ENCODE measurements at regions not wholly inside any gene's neighbourhood (a gene's known extent, or its start where the extent isn't known, plus 50 kb on each side); places are given as distances from the start of the nearest gene placed in this dataset.

GRCh38 chr13:62125451-62125850 lies 709.8 kb upstream of the PCDH20 start:
- TF ChIP-seq, protein P1, sequence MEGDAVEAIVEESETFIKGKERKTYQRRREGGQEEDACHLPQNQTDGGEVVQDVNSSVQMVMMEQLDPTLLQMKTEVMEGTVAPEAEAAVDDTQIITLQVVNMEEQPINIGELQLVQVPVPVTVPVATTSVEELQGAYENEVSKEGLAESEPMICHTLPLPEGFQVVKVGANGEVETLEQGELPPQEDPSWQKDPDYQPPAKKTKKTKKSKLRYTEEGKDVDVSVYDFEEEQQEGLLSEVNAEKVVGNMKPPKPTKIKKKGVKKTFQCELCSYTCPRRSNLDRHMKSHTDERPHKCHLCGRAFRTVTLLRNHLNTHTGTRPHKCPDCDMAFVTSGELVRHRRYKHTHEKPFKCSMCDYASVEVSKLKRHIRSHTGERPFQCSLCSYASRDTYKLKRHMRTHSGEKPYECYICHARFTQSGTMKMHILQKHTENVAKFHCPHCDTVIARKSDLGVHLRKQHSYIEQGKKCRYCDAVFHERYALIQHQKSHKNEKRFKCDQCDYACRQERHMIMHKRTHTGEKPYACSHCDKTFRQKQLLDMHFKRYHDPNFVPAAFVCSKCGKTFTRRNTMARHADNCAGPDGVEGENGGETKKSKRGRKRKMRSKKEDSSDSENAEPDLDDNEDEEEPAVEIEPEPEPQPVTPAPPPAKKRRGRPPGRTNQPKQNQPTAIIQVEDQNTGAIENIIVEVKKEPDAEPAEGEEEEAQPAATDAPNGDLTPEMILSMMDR (IDR thresholded peaks at IDR 0.05): no peak
- intact Hi-C loops (cut with DNase I): no loop called here
- ATAC-seq: no peak
- no peak overlapping the region for H3K27ac ChIP-seq
- no peaks in the 10 kb centered on the region for H3K27me3 ChIP-seq (ENCODE audit: insufficient read depth in 3 of 3, low read length in 2 of 3)
- no peak for DNase-seq
- H3K4me3 ChIP-seq: no peak overlapping the region
- H3K36me3 ChIP-seq (ENCODE audit: insufficient read depth in 1 of 2, low read depth in 1 of 2): no peaks in the 10 kb centered on the region
- WGBS, 3 donors: 44 to 79% (median 54%) methylated on average over 1 of the region's 1 CpG
- no peaks in the 10 kb centered on the region for H3K4me1 ChIP-seq
- H3K9me3 ChIP-seq: no peaks in the 10 kb centered on the region

DNA sequence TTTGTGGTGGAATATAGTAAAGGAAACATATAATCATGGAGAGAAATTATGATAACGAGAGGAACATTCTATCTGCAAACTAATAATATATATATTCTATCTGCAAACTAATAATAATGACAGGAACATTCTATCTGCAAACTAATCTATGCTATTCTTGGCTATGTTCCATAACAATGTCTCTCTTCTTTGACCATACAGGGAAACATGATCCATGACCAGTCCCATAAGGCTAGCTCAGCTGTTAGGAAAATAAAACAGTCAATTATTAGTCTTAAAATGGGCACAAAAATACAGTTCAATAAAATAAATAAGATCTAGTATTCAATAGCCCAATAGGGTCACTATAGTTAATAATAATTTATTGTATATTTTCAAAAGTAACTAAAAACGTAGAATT lies 707.8 kb upstream of the PCDH20 start:
- H3K27ac ChIP-seq: no peak overlapping the region
- no peaks in the 10 kb centered on the region for H3K36me3 ChIP-seq (ENCODE audit: insufficient read depth in 1 of 2, low read depth in 1 of 2)
- H3K27me3 ChIP-seq (ENCODE audit: insufficient read depth in 3 of 3, low read length in 2 of 3): no peaks in the 10 kb centered on the region
- DNase-seq (no peak), ATAC-seq (no peak)
- H3K9me3 ChIP-seq: no peaks in the 10 kb centered on the region
- WGBS, 3 donors: 70 to 76% (median 71%) methylated on average over 2 of the region's 2 CpGs
- intact Hi-C loops (cut with DNase I): no loop called here
- H3K4me1 ChIP-seq: no peaks in the 10 kb centered on the region
- TF ChIP-seq, protein P1 (IDR thresholded peaks at IDR 0.05): no peak
- H3K4me3 ChIP-seq: no peak overlapping the region

DNA sequence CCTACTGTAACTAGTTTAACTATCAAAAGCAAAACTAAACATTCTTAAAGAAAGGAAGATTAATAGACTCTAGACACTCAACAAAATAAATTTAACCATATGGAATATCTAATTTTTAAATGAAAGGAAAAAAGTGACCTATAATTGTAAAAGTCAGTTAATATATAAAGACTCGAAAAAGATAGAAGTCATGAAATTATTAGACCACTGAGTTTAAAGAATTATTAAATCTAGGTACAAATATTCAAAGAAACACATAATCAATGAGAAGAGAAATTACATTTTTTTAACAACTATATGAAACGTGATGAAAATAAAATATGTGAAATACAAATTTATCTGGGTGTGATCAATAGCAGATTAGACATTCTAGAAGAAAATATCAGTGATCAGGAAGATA lies 706.8 kb upstream of the PCDH20 start:
- no peaks in the 10 kb centered on the region for H3K4me1 ChIP-seq
- DNase-seq (no peak), ATAC-seq (no peak)
- H3K4me3 ChIP-seq: no peak overlapping the region
- H3K27me3 ChIP-seq (ENCODE audit: insufficient read depth in 3 of 3, low read length in 2 of 3): no peaks in the 10 kb centered on the region
- intact Hi-C loops (cut with DNase I): no loop called here
- H3K36me3 ChIP-seq (ENCODE audit: insufficient read depth in 1 of 2, low read depth in 1 of 2): no peaks in the 10 kb centered on the region
- H3K9me3 ChIP-seq: no peaks in the 10 kb centered on the region
- no peak overlapping the region for H3K27ac ChIP-seq
- 64 to 82% (median 70%) methylated on average over 2 of the region's 2 CpGs for WGBS, 3 donors
- TF ChIP-seq, protein P1 (IDR thresholded peaks at IDR 0.05): no peak

- Histone ChIP-seq H3K4me1 (no peaks in the 10 kb centered on the region), H3K36me3 (ENCODE audit: insufficient read depth in 1 of 2, low read depth in 1 of 2) (no peaks in the 10 kb centered on the region), H3K27me3 (ENCODE audit: insufficient read depth in 3 of 3, low read length in 2 of 3) (no peaks in the 10 kb centered on the region), H3K27ac (no peak overlapping the region), H3K4me3 (no peak overlapping the region), H3K9me3 (no peaks in the 10 kb centered on the region)
- DNase-seq: no peak
- intact Hi-C loops (cut with DNase I): no loop called here
- 55 to 60% (median 59%) methylated on average over 5 of the region's 5 CpGs for WGBS, 3 donors
- ATAC-seq: no peak
- TF ChIP-seq, protein P1 (IDR thresholded peaks at IDR 0.05): peak; percentile 30
These were observed 704.4 kb upstream of the PCDH20 start for GRCh38 chr13:62119739-62120700.

Measured in psoas muscle (tissue), 7 donors.